Small intestine (tissue), 7 donors: ENCODE measurements at regions not wholly inside any gene's neighbourhood (a gene's known extent, or its start where the extent isn't known, plus 50 kb on each side); places are given as distances from the start of the nearest gene placed in this dataset.

Experiments used
- DNase-seq, 2 donors: peaks; one replicate each; pipeline versions ENCODE4 v3.0.0 to v3.0.0-alpha.2; 2013
- FAIRE-seq: peaks from 2 replicates; lab custom pipeline; 2012; peaks lifted over from hg19 to GRCh38; lab: Jason Lieb, UNC
- H3K27ac ChIP-seq, 3 donors: one replicate each; pipeline ENCODE4 v1.5.1; 2013; ENCODE audit warnings: low read length in 2 of 3, mild to moderate bottlenecking in 2 of 3, control low read depth in 1 of 3, inconsistent platforms in 1 of 3, low read depth in 1 of 3, moderate library complexity in 1 of 3
- H3K27me3 ChIP-seq, 3 donors: one replicate each; pipeline ENCODE4 v1.6.1; 2013; ENCODE audit warnings: low read length in 3 of 3, inconsistent platforms in 1 of 3; ENCODE audit not compliant: control insufficient read depth in 3 of 3, insufficient read depth in 3 of 3
- H3K36me3 ChIP-seq, 3 donors: one replicate each; pipeline ENCODE4 v1.6.1; 2013; ENCODE audit warnings: low read length in 3 of 3, inconsistent platforms in 1 of 3, low read depth in 1 of 3, mild to moderate bottlenecking in 1 of 3, moderate library complexity in 1 of 3; ENCODE audit not compliant: control insufficient read depth in 3 of 3, insufficient read depth in 2 of 3
- H3K4me1 ChIP-seq, 3 donors: one replicate each; pipeline ENCODE4 v1.6.1; 2013; ENCODE audit warnings: low read length in 2 of 3, inconsistent platforms in 1 of 3, low read depth in 1 of 3, mild to moderate bottlenecking in 1 of 3, moderate library complexity in 1 of 3; ENCODE audit not compliant: control insufficient read depth in 3 of 3, insufficient read depth in 2 of 3
- H3K4me3 ChIP-seq, 3 donors: one replicate each; pipeline ENCODE4 v1.5.1; 2013; ENCODE audit warnings: low read length in 3 of 3, control low read depth in 1 of 3, inconsistent platforms in 1 of 3, low read depth in 1 of 3, mild to moderate bottlenecking in 1 of 3, moderate library complexity in 1 of 3
- H3K9me3 ChIP-seq, 2 donors: one replicate each; pipeline ENCODE4 v1.6.1; 2013; ENCODE audit warnings: low read depth in 1 of 2, low read length in 1 of 2; ENCODE audit not compliant: control insufficient read depth in 2 of 2, insufficient read depth in 1 of 2
- WGBS, 3 donors: extraction: QIAGEN DNeasy Blood & Tissue Kit; methylation state at CpG; one replicate each; pipeline ENCODE4 v1.1.7; 2013; 5-methylcytosine and 5-hydroxymethylcytosine counted together
- donor health status: healthy with polysubstance abuse.
- donor health status: control.
- donor health status: control.
- donor health status: Bipolar disorder and iron deficiency.
- donor health status: healthy.

DNA sequence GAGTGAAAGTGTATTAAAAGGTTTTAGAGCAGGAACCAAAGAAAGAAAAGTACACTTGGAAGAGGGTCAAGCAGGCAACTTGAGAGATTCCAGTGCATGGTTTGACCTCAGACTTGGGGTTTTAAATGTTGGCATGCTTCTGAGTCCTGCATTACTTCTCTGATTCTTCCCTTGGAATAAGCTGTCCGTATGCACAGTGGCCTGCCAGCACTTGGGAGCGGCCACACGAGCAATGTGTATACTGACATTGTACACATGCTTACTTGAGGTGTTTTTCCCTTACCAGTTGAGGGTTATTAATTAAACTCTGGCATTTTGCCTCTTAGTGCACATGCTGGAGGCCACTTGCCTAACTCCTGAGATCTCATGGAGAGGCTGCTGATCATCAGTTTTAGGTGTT lies 786.6 kb upstream of the RGS18 start:
- no peak for FAIRE-seq

DNA sequence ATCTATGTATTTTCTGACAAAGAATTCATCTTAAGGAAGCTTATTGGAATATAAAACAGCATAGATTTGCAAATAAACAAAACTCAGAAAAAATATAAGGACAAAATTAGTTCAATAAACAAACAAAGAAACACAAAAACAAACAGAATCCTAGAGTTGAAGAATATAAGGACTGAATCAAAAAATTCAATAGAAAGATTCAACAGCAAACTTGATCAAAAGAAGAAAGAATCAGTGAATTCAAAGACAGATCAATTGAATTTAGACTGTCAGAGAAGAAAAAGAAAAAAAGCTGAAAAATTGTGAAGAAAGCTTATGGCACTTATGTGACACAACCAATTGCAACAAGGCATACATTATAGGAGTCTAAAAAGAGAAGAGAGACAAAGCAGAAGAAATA lies 770.0 kb upstream of the RGS18 start:
- DNase-seq (no peak), FAIRE-seq (peak; percentile 84)
- H3K27ac ChIP-seq = no peak overlapping the region
- H3K27me3 ChIP-seq = no peaks in the 10 kb centered on the region
- no peaks in the 10 kb centered on the region for H3K4me1 ChIP-seq
- H3K36me3 ChIP-seq = no peaks in the 10 kb centered on the region
- peaks cover 0 to 4% of the 10 kb centered on the region in 2 donors for H3K9me3 ChIP-seq
- H3K4me3 ChIP-seq = no peak overlapping the region

More for the DNA sequence above, 786.6 kb upstream of the RGS18 start:
- H3K27me3 ChIP-seq = no peaks in the 10 kb centered on the region
- no peaks in the 10 kb centered on the region for H3K9me3 ChIP-seq
- no peak for DNase-seq
- no peaks in the 10 kb centered on the region for H3K4me1 ChIP-seq
- H3K36me3 ChIP-seq = no peaks in the 10 kb centered on the region
- no peak overlapping the region for H3K4me3 ChIP-seq
- H3K27ac ChIP-seq = no peak overlapping the region
- WGBS, 3 donors = 58 to 72% (median 66%) methylated on average over 3 of the region's 3 CpGs

DNA sequence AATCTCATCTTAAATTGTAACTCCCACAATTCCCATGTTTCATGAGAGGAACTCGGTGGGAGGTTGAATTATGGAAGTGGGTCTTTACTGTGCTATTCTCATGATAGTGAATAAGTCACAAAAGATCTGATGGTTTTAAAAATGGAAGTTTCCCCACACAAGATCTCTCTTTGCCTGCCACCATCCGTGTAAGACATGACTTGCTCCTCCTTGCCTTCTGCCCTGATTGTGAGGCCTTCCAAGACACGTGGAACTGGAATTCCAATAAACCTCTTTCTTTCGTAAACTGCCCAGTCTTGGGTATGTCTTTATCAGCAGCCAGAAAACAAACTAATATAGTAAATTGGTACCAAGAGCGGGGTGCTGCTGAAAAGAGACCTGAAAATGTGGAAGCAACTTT lies 761.6 kb upstream of the RGS18 start:
- no peaks in the 10 kb centered on the region for H3K4me1 ChIP-seq
- FAIRE-seq (no peak), DNase-seq (no peak)
- no peak overlapping the region for H3K4me3 ChIP-seq
- H3K27me3 ChIP-seq = no peaks in the 10 kb centered on the region
- H3K36me3 ChIP-seq = no peaks in the 10 kb centered on the region
- no peak overlapping the region for H3K27ac ChIP-seq
- peaks cover 0 to 19% of the 10 kb centered on the region in 2 donors for H3K9me3 ChIP-seq
- WGBS, 3 donors = 79 to 83% (median 81%) methylated on average over 5 of the region's 5 CpGs

DNA sequence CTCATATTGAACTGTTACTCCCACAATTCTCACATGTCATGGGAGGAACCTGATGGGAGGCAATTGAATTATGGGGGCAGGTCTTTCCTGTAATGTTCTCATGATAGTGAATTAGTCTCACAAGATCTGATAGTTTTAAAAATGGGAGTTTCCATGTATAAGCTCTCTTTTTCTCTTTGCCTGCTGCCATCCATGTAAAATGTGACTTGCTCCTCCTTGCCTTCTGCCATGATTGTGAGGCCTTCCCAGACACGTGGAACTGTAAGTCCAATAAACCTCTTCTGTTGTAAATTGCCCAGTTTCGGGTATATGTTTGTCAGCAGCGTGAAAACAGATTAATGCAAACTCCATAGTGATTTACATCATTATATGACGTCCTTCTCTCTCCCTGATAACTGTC lies 759.7 kb upstream of the RGS18 start:
- H3K4me1 ChIP-seq = no peaks in the 10 kb centered on the region
- H3K9me3 ChIP-seq = peaks cover 0 to 19% of the 10 kb centered on the region in 2 donors
- FAIRE-seq (no peak), DNase-seq (no peak)
- 76 to 84% (median 83%) methylated on average over 4 of the region's 4 CpGs for WGBS, 3 donors
- no peaks in the 10 kb centered on the region for H3K36me3 ChIP-seq
- no peaks in the 10 kb centered on the region for H3K27me3 ChIP-seq
- H3K27ac ChIP-seq = no peak overlapping the region
- H3K4me3 ChIP-seq = no peak overlapping the region

DNA sequence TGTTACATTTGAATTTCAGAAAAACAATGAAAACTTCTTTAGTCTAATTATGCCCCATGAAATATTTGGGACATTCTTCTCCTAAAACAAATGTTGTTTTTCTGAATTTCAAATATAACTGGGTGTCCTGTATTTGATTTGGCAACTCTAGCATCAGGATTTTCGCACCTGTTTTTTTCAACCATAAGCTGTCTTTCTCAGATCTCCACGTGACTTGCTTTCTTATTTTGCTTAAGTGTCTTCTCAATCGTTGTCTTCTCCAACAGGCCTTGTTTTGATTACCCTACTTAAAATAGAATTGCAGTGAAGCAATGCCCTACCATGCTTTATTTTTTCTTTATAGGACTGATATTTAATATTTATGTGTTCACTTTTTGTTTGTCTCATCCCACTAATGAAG lies 752.8 kb upstream of the RGS18 start:
- WGBS, 3 donors = 70 to 77% (median 76%) methylated on average over 3 of the region's 3 CpGs
- Histone ChIP-seq H3K27ac (no peak overlapping the region), H3K4me1 (no peaks in the 10 kb centered on the region), H3K36me3 (no peaks in the 10 kb centered on the region), H3K4me3 (no peak overlapping the region), H3K9me3 (no peaks in the 10 kb centered on the region), H3K27me3 (no peaks in the 10 kb centered on the region)
- DNase-seq = no peak
- FAIRE-seq = no peak

DNA sequence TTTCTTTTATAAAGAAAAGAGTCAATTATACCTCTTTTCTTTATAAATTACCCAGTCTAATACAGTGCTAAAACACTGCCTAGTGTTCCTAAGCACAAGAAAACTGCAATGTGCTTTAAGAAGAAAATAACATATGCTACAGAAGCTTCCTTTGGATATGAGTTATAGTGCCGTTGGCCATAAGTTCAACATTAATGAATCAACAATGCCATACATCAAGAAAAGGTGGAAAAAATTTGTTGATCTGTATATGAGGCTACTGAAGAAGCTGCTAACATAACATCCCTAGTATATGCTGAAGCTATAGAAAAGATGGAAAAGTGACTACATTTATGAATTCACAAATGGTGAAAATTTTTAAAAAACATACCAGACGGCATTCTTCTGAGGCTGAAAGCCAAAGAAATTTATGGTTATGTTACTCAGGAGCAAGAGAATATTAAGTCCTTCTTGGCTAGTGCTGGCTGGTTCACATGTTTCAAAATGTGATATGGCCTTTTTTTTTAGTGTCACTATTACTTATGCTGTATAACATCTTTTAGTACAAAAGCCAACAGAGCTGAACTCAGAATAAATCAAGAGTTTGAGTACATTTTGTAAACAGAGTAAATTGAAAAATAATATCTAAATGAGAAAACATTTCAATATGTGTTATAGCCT lies 743.2 kb upstream of the RGS18 start:
- FAIRE-seq = no peak

DNA sequence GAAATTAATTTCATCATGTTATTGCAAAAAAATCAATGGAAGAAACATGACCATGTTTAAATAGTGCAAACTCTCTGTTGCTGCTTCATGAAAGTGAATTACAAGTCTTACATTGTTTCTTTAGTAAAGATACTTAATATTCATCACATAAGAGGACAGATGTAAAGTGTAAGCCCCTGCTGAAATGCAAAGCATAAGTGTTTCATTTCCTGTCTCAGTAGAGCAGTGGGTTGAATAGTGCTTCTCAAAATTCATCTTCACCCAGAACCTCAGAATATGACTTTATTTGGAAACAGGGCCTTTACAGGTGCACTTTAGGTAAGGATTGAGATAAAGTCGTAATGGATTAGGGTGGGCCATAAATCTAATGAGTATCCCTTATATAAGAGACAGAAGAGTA lies 738.4 kb upstream of the RGS18 start:
- Histone ChIP-seq H3K27me3 (no peaks in the 10 kb centered on the region), H3K4me1 (no peaks in the 10 kb centered on the region), H3K27ac (no peak overlapping the region), H3K9me3 (no peaks in the 10 kb centered on the region), H3K4me3 (no peak overlapping the region), H3K36me3 (no peaks in the 10 kb centered on the region)
- 8 to 50% (median 44%) methylated on average over 1 of the region's 1 CpG for WGBS, 3 donors
- DNase-seq = no peak
- no peak for FAIRE-seq

More for the DNA sequence above, 743.2 kb upstream of the RGS18 start:
- 74 to 82% (median 78%) methylated on average over 2 of the region's 2 CpGs for WGBS, 3 donors
- H3K36me3 ChIP-seq = no peaks in the 10 kb centered on the region
- no peaks in the 10 kb centered on the region for H3K4me1 ChIP-seq
- H3K4me3 ChIP-seq = no peak overlapping the region
- H3K9me3 ChIP-seq = no peaks in the 10 kb centered on the region
- H3K27ac ChIP-seq = no peak overlapping the region
- DNase-seq = no peak
- no peaks in the 10 kb centered on the region for H3K27me3 ChIP-seq

DNA sequence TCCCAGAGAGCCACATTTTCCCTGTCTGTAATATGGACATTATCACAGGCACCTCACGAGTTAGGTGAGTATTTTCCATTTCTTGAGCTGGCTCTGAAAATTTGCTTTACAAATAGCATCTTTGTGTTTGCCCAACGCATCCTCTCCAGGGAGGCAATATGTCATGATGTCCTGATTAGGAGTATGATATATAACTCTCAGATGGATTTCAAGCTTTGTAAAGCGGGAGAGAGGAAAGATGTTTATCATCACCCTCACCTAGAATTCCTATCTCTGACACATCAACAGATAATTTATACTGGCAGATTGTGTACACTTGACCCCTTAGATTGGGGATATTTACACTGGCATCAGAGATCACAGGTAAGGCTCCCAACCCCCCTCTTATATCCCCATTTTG lies 730.7 kb upstream of the RGS18 start:
- no peak for DNase-seq
- no peak overlapping the region for H3K27ac ChIP-seq
- no peaks in the 10 kb centered on the region for H3K27me3 ChIP-seq
- H3K4me3 ChIP-seq = no peak overlapping the region
- H3K9me3 ChIP-seq = peaks cover 0 to 9% of the 10 kb centered on the region in 2 donors
- no peak for FAIRE-seq
- H3K36me3 ChIP-seq = no peaks in the 10 kb centered on the region
- H3K4me1 ChIP-seq = no peaks in the 10 kb centered on the region
- WGBS, 3 donors = 71 to 83% (median 76%) methylated on average over 3 of the region's 3 CpGs

DNA sequence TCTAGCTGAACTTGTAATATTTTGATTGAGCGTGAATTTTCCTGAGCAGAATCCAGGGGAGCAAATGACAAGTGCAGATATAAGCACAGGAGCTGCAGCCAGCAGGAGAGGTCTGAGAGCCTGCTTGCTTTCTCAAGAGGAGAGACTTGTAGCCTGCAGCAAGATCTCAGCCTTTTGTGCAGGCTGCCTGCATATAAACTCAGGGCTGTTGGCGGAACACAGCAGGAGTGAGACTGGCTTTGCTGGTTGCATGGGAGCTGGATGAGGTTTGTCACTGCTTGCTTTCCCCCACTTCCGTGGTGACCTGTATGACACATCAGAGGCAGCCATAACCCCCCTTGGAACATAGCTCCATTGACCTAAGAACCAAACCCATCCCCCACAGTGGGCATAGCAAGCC lies 725.4 kb upstream of the RGS18 start:
- DNase-seq = no peak
- Histone ChIP-seq H3K27ac (no peak overlapping the region), H3K4me3 (no peak overlapping the region), H3K9me3 (peaks cover 0 to 20% of the 10 kb centered on the region in 2 donors), H3K27me3 (no peaks in the 10 kb centered on the region), H3K36me3 (no peaks in the 10 kb centered on the region), H3K4me1 (no peaks in the 10 kb centered on the region)
- 52 to 59% (median 59%) methylated on average over 3 of the region's 3 CpGs for WGBS, 3 donors
- no peak for FAIRE-seq
